ENCODE measurements at regions not wholly inside any gene's neighbourhood (a gene's known extent, or its start where the extent isn't known, plus 50 kb on each side); places are given as distances from the start of the nearest gene placed in this dataset.
"Not testable (repeated sequence)": the region's sequence is repeated elsewhere in the genome, so short reads cannot be mapped to it uniquely, and the experiment has no call there.

DNA sequence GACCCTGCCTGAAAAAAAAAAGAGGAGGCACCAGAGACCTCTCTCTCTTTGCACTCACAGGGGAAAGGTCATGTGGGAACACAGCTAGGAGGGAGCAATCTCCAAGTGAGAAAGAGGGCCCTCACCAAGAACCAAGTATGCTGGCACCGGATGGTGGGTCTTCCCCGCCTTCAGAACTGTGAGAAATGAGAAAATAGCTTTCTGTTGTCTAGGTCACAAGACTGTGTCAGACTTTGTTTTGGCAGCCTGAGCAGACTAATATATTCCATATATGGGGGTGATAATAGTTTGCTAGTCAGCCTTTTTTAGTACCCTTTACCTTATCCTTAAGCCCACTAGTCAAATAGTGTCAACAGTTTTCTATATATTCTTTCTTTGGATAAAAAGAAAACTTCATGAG lies 193.0 kb downstream of the TRIML1 start:
- no peak for TF ChIP-seq CTCF (IDR thresholded peaks at IDR 0.05; ENCODE audit: low read depth, low read length)

GRCh38 chr4:188336891-188337290 lies 197.7 kb downstream of the TRIML1 start:
- H3K4me3 ChIP-seq (ENCODE audit: low read depth, low read length): no peak overlapping the region

More for the DNA sequence above, 193.0 kb downstream of the TRIML1 start:
- no peak overlapping the region for H3K4me3 ChIP-seq (ENCODE audit: low read depth, low read length)

DNA sequence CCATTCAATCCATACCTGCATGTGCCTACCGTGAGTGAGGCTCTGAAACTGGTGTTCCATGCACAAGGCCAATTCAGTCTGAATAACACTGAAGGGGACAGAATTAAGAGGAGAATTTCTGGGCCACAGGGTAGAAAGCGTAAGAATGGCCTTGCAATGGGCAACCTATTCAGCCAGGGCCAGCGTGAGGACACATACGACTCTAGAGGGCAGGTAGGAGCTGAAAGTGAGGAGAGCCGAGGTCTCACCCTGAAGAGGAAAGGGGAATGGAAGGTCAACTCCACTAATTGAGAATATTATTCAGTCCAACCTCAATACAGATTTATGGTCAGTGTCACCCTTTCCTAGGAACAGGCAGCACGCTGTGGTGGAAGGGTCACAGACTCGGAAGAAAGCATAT lies 202.2 kb downstream of the TRIML1 start:
- H3K4me3 ChIP-seq (ENCODE audit: low read depth, low read length): no peak overlapping the region
- no peak for TF ChIP-seq CTCF (IDR thresholded peaks at IDR 0.05; ENCODE audit: low read depth, low read length)

More at GRCh38 chr4:188336891-188337290, 197.7 kb downstream of the TRIML1 start:
- no peak for TF ChIP-seq CTCF (IDR thresholded peaks at IDR 0.05; ENCODE audit: low read depth, low read length)

DNA sequence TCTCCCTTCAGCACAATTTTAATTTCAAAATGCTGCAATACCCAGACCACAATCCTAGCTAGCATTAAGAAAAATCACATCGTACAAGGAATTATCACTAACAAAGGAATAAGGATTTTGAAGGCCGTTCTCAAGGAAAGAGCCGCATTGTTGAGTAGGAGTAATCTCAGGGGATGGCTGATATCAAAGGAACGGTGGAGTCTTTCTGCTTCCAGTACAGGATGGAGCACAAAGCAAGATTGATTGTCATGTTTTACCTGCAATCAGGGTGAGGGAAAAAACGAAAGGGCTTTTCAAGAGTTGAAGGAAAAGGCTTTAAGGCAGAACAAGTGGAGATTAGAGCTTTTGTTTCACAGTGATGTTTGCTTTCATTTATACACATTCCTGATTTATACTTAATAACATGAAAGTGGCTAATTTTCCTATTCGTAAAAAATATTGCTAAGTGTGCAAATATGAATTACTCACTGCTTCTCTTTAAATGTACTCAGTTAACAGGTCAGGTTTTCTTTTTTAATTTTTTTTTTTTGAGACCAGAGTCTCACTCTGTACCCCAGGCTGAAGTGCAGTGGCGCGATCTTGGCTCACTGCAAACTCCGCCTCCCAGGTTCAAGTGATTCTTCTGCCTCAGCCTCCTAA lies 207.0 kb downstream of the TRIML1 start:
- H3K4me3 ChIP-seq (ENCODE audit: low read depth, low read length): no peak overlapping the region
- TF ChIP-seq CTCF (IDR thresholded peaks at IDR 0.05; ENCODE audit: low read depth, low read length): no peak

DNA sequence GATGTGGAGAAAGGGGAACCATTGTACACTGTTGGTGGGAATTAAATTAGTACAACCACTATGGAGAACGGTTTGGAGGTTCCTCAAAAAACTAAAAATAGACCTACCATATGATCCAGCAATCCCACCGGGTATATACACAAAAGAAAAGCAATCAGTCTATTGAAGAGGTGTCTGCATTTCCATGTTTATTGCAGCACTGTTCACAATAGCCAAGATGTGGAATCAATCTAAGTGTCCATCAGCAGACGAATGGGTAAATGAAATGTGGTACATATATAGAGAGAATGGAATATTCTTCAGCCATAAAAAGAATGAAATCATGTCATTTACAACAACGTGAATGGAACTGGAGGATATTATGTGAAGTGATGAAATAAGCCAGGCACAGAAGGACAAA lies 208.1 kb downstream of the TRIML1 start:
- TF ChIP-seq CTCF (IDR thresholded peaks at IDR 0.05; ENCODE audit: low read depth, low read length): no peak
- no peak overlapping the region for H3K4me3 ChIP-seq (ENCODE audit: low read depth, low read length)

DNA sequence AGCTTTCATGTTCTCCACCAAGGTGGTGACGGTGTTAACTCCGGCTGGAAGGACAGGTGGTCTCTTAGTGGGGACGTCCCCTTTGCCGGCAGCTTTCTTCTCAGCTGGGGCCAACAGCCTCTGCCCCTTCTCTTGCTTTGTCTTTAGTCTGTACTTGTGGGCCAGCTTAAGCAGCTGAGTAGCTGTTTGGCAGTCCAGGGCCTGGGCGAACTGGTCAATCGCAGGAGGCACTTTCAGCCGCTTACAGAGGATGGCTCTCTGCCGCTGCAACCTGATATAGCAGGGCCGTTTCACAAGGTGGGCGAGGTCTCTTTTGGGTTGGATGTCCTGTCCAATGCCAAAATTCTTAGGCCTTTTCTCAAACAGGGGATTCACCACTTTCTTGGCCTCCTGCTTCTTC lies 210.3 kb downstream of the TRIML1 start:
- H3K4me3 ChIP-seq (ENCODE audit: low read depth, low read length): not testable (repeated sequence)

DNA sequence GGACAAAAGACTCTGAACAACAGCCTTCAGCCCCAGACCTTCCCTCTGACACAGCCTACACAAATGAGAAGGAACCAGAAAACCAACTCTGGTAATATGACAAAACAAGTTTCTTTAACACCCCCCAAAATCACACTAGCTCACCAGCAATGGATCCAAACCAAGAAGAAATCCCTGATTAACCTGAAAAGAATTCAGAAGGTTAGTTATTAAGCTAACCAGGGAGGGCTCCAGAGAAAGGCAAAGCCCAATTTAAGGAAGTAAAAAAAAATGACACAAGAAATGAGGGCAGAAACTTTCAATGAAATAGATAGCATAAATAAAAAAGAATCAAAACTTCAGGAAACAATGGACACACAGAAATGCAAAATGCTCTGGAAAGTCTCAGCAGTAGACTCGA lies 224.0 kb downstream of the TRIML1 start:
- no peak overlapping the region for H3K4me3 ChIP-seq (ENCODE audit: low read depth, low read length)
- no peak for TF ChIP-seq CTCF (IDR thresholded peaks at IDR 0.05; ENCODE audit: low read depth, low read length)

GRCh38 chr4:188370777-188371176 lies 231.5 kb downstream of the TRIML1 start:
- no peak for TF ChIP-seq CTCF (IDR thresholded peaks at IDR 0.05; ENCODE audit: low read depth, low read length)
- no peak overlapping the region for H3K4me3 ChIP-seq (ENCODE audit: low read depth, low read length)

All from WI38 (cell line).